Ascending aorta (tissue), 2 donors: ENCODE measurements at regions not wholly inside any gene's neighbourhood (a gene's known extent, or its start where the extent isn't known, plus 50 kb on each side); places are given as distances from the start of the nearest gene placed in this dataset.

Experiments
- DNase-seq, 2 donors: peaks; one replicate each; pipeline ENCODE4 v3.0.0-alpha.2; 2019; ENCODE audit warnings: low spot score in 2 of 2
- H3K27ac ChIP-seq, 2 donors: fragments of 200-600 bp; sonication (generic); one replicate each; pipeline ENCODE4 v1.5.1; 2016 to 2017; ENCODE audit warnings: mild to moderate bottlenecking in 1 of 2
- H3K27me3 ChIP-seq: fragments of 200-600 bp; sonication (generic); one replicate; pipeline ENCODE4 v1.5.1; 2017
- H3K36me3 ChIP-seq, 2 donors: fragments of 200-600 bp; sonication (generic); one replicate each; pipeline ENCODE4 v1.5.1; 2016
- H3K4me1 ChIP-seq, 2 donors: fragments of 200-600 bp; sonication (generic); one replicate each; pipeline ENCODE4 v1.5.1; 2016 to 2017; ENCODE audit warnings: mild to moderate bottlenecking in 1 of 2
- H3K4me3 ChIP-seq, 2 donors: fragments of 200-600 bp; sonication (generic); one replicate each; pipeline ENCODE4 v1.5.1; 2016 to 2017; ENCODE audit warnings: mild to moderate bottlenecking in 1 of 2
- H3K9me3 ChIP-seq, 2 donors: fragments of 200-600 bp; sonication (generic); one replicate each; pipeline ENCODE4 v1.5.1; 2016
- CTCF ChIP-seq, 3 experiments: fragments of 200-600 bp in 2 of 3; fragments of 450-650 bp in 1 of 3; sonication (generic) in 2 of 3; IDR thresholded peaks; one replicate each; pipeline ENCODE4 v1.5.1; 2016 to 2019; ENCODE audit warnings: antibody characterized with exemption in 3 of 3, mild to moderate bottlenecking in 1 of 3, moderate library complexity in 1 of 3
- intact Hi-C: fragments of 100-400 bp; cut with DNase I; formaldehyde crosslinking; loops from one replicate; pipeline ENCODE4 v1.15.1; 2023

- no peak overlapping the region for H3K4me3 ChIP-seq
- no peak overlapping the region for H3K27ac ChIP-seq
- TF ChIP-seq CTCF (IDR thresholded peaks at IDR 0.05) = no peak
- H3K4me1 ChIP-seq = no peaks in the 10 kb centered on the region
- no peaks in the 10 kb centered on the region for H3K9me3 ChIP-seq
- no peak for DNase-seq
- H3K36me3 ChIP-seq = no peaks in the 10 kb centered on the region
- intact Hi-C loops = no loop called here
- H3K27me3 ChIP-seq = no peaks in the 10 kb centered on the region
Measured at GRCh38 chr2:194553980-194554379, 1103.0 kb upstream of the SLC39A10 start.

- H3K4me1 ChIP-seq = no peaks in the 10 kb centered on the region
- no peaks in the 10 kb centered on the region for H3K36me3 ChIP-seq
- H3K27ac ChIP-seq = no peak overlapping the region
- no peak for DNase-seq
- TF ChIP-seq CTCF (IDR thresholded peaks at IDR 0.05) = no peak
- intact Hi-C loops = no loop called here
- no peaks in the 10 kb centered on the region for H3K9me3 ChIP-seq
- no peak overlapping the region for H3K4me3 ChIP-seq
- H3K27me3 ChIP-seq = no peaks in the 10 kb centered on the region
Measured at GRCh38 chr2:194550702-194551101, 1106.3 kb upstream of the SLC39A10 start.

- Histone ChIP-seq H3K4me3 (no peak overlapping the region), H3K9me3 (no peaks in the 10 kb centered on the region), H3K27me3 (no peaks in the 10 kb centered on the region), H3K36me3 (no peaks in the 10 kb centered on the region), H3K27ac (no peak overlapping the region), H3K4me1 (no peaks in the 10 kb centered on the region)
- no peak for DNase-seq
- TF ChIP-seq CTCF (IDR thresholded peaks at IDR 0.05) = no peak
- intact Hi-C loops = no loop called here
Measured at GRCh38 chr2:194549387-194549786, 1107.6 kb upstream of the SLC39A10 start.

GRCh38 chr2:194545978-194546377 lies 1111.0 kb upstream of the SLC39A10 start:
- Histone ChIP-seq H3K36me3 (no peaks in the 10 kb centered on the region), H3K27ac (no peak overlapping the region), H3K4me3 (no peak overlapping the region), H3K9me3 (no peaks in the 10 kb centered on the region), H3K27me3 (no peaks in the 10 kb centered on the region), H3K4me1 (no peaks in the 10 kb centered on the region)
- no peak for DNase-seq
- TF ChIP-seq CTCF (IDR thresholded peaks at IDR 0.05) = no peak
- intact Hi-C loops = no loop called here

GRCh38 chr2:194539425-194539824 lies 1117.6 kb upstream of the SLC39A10 start:
- H3K9me3 ChIP-seq = no peaks in the 10 kb centered on the region
- TF ChIP-seq CTCF (IDR thresholded peaks at IDR 0.05) = no peak
- H3K36me3 ChIP-seq = no peaks in the 10 kb centered on the region
- no peaks in the 10 kb centered on the region for H3K27me3 ChIP-seq
- no peak overlapping the region for H3K4me3 ChIP-seq
- H3K4me1 ChIP-seq = no peaks in the 10 kb centered on the region
- H3K27ac ChIP-seq = no peak overlapping the region
- no peak for DNase-seq
- intact Hi-C loops = no loop called here

GRCh38 chr2:194526121-194526520 lies 1130.9 kb upstream of the SLC39A10 start:
- DNase-seq = no peak
- H3K9me3 ChIP-seq = no peaks in the 10 kb centered on the region
- no peaks in the 10 kb centered on the region for H3K36me3 ChIP-seq
- intact Hi-C loops = no loop called here
- no peak overlapping the region for H3K4me3 ChIP-seq
- H3K4me1 ChIP-seq = no peaks in the 10 kb centered on the region
- no peak overlapping the region for H3K27ac ChIP-seq
- TF ChIP-seq CTCF (IDR thresholded peaks at IDR 0.05) = no peak
- no peaks in the 10 kb centered on the region for H3K27me3 ChIP-seq
